GM12873 (cell line): ENCODE measurements at regions not wholly inside any gene's neighbourhood (a gene's known extent, or its start where the extent isn't known, plus 50 kb on each side); places are given as distances from the start of the nearest gene placed in this dataset.

ENCODE experiments used
- CTCF ChIP-seq: IDR thresholded peaks from 2 replicates; pipeline ENCODE4 v1.5.1; 2012; ENCODE audit warnings: low read depth, mild to moderate bottlenecking, moderate library complexity, low read length, control low read depth; ENCODE audit not compliant: insufficient read depth; ENCODE audit errors: missing control alignments

- no peak for TF ChIP-seq CTCF
Observed at GRCh38 chr15:96246057-96246456, 84.4 kb upstream of the NR2F2 start.

GRCh38 chr15:96247621-96248305 lies 82.7 kb upstream of the NR2F2 start:
- TF ChIP-seq CTCF: no peak

- TF ChIP-seq CTCF: no peak
Observed at GRCh38 chr15:96252148-96252547, 78.4 kb upstream of the NR2F2 start.

GRCh38 chr15:96253006-96253747 lies 77.3 kb upstream of the NR2F2 start:
- no peak for TF ChIP-seq CTCF

- TF ChIP-seq CTCF: no peak
Observed at GRCh38 chr15:96254173-96254572, 76.3 kb upstream of the NR2F2 start.

GRCh38 chr15:96255599-96255998 lies 74.9 kb upstream of the NR2F2 start:
- no peak for TF ChIP-seq CTCF

GRCh38 chr15:96261575-96262034 lies 68.9 kb upstream of the NR2F2 start:
- no peak for TF ChIP-seq CTCF
